HG03457 (cell line): ENCODE measurements at regions not wholly inside any gene's neighbourhood (a gene's known extent, or its start where the extent isn't known, plus 50 kb on each side); places are given as distances from the start of the nearest gene placed in this dataset.

ENCODE experiments used
- ATAC-seq: cut with Tn5 transposase; IDR thresholded peaks from one replicate; pipeline ENCODE4 v1.9.1; 2021; ENCODE audit warnings: moderate number of reproducible peaks; ENCODE audit not compliant: unreplicated experiment

- ATAC-seq: no peak
Observed at GRCh38 chr10:131762789-131763696, 137.8 kb upstream of the PPP2R2D start.

GRCh38 chr10:131764929-131765328, 135.9 kb upstream of the PPP2R2D start:
- ATAC-seq: no peak

- ATAC-seq: no peak
Observed at GRCh38 chr10:131766096-131766495, 134.7 kb upstream of the PPP2R2D start.

DNA sequence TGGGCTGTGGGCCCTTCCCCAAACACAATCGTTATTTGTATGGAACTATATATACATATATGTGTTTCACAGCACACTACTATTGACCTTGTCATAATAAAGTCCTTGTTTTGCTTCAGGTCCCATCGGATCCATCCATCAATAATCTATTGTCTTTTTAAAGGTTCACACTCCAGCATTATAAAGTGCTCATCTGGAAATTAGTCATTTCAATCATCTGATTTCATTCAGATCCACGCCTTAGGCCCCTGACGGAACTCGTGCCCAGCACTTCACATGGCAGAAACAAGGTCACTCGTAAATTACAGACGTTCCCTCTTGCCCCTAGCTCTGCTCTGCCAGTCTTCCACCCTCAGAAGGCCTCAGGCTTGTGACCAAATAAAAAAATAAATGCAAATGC, 133.1 kb upstream of the PPP2R2D start:
- ATAC-seq: no peak

GRCh38 chr10:131769571-131770410, 131.0 kb upstream of the PPP2R2D start:
- ATAC-seq: no peak

DNA sequence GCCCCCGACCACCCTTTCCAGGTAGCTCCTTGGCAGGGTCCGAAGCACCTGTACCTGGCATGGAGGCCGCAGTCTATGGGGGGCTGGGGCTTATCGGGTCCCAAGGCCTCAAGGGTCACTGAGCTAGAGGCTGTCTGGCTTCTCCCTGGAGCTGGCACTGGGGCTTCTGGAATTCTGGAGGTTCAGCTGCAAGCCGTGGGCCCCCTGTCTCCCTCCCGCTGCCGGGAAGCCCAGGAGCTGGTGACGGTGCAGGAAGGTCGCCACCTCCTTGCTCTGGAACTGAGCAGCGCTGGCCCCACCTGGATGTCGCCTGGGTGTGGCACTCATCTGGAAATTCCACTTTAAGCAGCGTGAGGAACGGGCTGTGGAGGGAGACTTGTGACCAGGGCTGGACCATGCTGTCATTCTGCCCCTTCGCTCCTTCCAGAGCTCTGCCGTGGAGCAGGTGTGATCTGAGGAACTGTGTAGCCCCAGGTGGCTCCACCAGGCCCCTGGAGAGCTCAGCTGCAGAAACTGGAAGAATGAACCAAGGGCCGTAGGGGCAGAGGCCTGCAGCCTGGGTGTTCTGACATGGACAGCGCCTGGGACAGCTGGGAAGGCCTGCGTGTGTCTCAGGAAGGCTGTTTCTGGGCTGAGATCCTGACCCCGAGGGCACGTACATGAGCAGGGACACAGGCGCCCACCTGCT, 129.7 kb upstream of the PPP2R2D start:
- ATAC-seq: no peak

GRCh38 chr10:131771634-131772358, 129.0 kb upstream of the PPP2R2D start:
- no peak for ATAC-seq

DNA sequence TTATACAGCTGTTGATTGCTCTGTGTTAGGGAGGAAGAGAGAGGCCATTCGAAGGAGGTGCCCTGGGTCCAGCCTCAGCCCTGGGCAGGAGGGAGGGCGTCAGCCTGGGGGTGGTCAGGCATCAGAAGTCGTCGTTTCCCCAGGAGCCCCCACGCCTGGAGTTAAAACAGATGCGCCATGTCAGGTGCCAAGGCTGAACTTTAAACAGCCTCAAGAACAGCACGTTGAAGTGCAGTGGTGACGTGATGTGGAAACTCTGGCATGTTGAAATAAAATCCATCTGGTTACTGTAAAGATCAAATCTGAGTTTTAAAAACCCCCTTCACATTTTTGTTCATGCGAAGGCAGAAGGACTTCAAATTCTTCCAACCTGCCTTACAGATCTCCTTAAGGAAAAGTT, 128.4 kb upstream of the PPP2R2D start:
- ATAC-seq: no peak

GRCh38 chr10:131773370-131774343, 127.2 kb upstream of the PPP2R2D start:
- ATAC-seq: no peak

DNA sequence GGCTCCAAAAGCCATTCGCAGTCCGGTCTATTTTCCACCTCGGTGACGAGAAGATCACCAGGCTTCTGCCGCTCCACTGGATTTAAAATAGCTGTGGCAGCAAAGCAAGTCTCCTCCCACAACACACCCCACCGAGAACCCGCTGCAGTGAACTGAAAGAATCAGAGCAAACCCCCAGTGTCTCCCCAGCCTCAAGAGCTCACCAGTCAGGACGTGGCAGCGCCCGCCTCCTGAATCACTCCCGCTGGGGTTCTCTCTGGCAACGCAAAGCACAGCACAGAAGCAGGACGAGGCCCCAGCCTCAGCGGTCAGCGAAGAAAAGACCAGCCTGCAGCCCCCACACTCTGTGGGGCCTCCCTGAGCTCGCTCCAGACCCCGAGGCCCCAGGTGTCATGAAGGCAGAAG, 126.1 kb upstream of the PPP2R2D start:
- no peak for ATAC-seq

GRCh38 chr10:131775433-131775832, 125.4 kb upstream of the PPP2R2D start:
- ATAC-seq: no peak

DNA sequence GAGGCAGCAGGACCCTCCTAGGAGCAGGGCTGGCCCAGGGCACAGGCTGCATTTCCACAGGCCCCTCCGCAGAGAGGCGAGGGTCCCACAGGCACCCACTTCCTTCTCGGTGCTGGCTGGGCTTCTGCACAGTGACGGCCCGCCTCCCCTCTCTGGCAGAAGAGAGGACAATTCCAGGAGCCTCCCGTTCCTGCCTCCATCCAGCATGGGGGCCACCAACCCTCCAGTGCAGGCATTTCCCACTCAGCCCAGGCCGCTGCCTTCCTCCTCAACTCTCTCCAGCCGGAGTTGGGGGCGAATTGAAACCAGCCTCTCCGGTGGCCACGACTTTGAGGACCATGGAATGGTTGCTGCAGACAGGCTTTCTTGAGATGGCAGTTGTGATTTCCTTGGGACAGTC, 125.0 kb upstream of the PPP2R2D start:
- ATAC-seq: no peak

- ATAC-seq: no peak
Observed at GRCh38 chr10:131776496-131776895, 124.3 kb upstream of the PPP2R2D start.

GRCh38 chr10:131777162-131777561, 123.6 kb upstream of the PPP2R2D start:
- no peak for ATAC-seq

DNA sequence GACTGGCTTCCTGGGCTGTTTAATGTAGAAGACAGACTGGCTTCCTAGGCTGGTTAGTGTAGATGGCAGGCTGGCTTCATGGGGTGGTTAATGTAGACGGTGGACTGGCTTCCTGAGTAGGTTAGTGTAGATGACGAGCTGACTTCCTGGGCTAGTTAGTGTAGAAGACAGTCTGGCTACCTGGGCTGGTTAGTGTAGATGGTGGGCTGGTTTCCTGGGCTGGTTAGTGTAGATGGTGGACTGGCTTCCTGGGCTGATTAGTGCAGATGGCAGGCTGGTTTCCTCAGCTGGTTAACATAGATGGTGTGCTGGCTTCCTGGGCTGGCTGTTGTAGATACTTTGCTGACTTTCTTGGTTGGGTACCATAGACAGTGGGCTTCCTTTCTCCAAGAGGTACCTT, 122.9 kb upstream of the PPP2R2D start:
- no peak for ATAC-seq

DNA sequence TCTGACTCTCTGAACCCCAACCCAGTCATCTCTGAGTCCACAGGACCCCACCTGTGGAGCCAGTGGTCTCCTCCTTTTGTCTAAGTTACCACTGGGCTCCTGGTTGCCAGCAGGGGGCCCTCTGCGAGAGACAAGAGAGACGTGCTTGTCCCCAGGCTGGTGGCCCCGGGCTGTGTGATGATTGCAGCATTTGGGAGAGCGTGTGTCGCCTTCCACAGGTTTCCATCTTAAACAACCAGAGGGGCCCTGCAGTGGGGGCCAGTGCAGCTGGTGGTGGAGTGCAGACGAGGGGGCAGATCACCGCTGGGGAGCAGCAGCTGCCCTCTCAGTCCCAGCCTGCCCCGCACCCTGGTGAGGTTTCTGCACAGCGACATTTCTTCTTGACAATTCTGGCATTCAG, 122.4 kb upstream of the PPP2R2D start:
- no peak for ATAC-seq

GRCh38 chr10:131778842-131779241, 122.0 kb upstream of the PPP2R2D start:
- no peak for ATAC-seq

GRCh38 chr10:131779661-131780394, 121.0 kb upstream of the PPP2R2D start:
- no peak for ATAC-seq

GRCh38 chr10:131781076-131781475, 119.7 kb upstream of the PPP2R2D start:
- ATAC-seq: no peak
